HepG2 (cell line): ENCODE measurements at regions not wholly inside any gene's neighbourhood (a gene's known extent, or its start where the extent isn't known, plus 50 kb on each side); places are given as distances from the start of the nearest gene placed in this dataset.

Source experiments
- ATAC-seq: fragments of 200-7000 bp; cut with Tn5 transposase; 3 replicates; pipeline ENCODE4 v1.9.1; 2020; ENCODE audit warnings: mild to moderate bottlenecking, moderate library complexity
- BruUV-seq: library from RNA; stranded (reverse); fragments of 400-500 nt; replicated peaks from 2 replicates; lab custom pipeline; 2021; lab: Mats Ljungman, UMichigan
- CTCF ChIA-PET: fragments of 300-600 bp; formaldehyde crosslinking; extraction: SDS; loops from one replicate; lab custom pipeline; 2021; ENCODE audit warnings: low total read pairs, inconsistent platforms, low intra/inter-chr PET ratio; lab: Yijun Ruan, JAX
- POLR2A ChIA-PET: fragments of 350-600 bp; sonication (Branson Sonifier 250); formaldehyde crosslinking; loops from one replicate; lab custom pipeline; 2020; ENCODE audit warnings: antibody characterized with exemption, inconsistent platforms; lab: Yijun Ruan, JAX
- DNase-seq: peaks from one replicate; pipeline ENCODE4 v3.0.0-alpha.2; 2015; ENCODE audit warnings: low spot score
- FAIRE-seq: peaks from 3 replicates; lab custom pipeline; 2011; peaks lifted over from hg19 to GRCh38; lab: Jason Lieb, UNC
- H2AFZ ChIP-seq: one replicate; pipeline ENCODE4 v1.6.1; 2011; ENCODE audit warnings: low read length, inconsistent platforms
- H3K27ac ChIP-seq: fragments of 300-600 bp; 3 replicates; pipeline ENCODE4 v1.8.0; 2011; ENCODE audit warnings: mixed run types, mild to moderate bottlenecking, mixed read lengths, low read length, inconsistent platforms; ENCODE audit not compliant: insufficient read depth; ENCODE audit errors: extremely low read length
- H3K27me3 ChIP-seq, 2 experiments: fragments of 200-600 bp in 1 of 2; 2 replicates in 1 of 2; 3 replicates in 1 of 2; pipeline versions ENCODE4 v1.6.0 to v1.8.0; 2011; ENCODE audit warnings: low read length in 2 of 2, mild to moderate bottlenecking in 2 of 2, moderate library complexity in 2 of 2, inconsistent platforms in 1 of 2; ENCODE audit not compliant: insufficient read depth in 2 of 2, control insufficient read depth in 1 of 2
- H3K36me3 ChIP-seq, 2 experiments: fragments of 200-600 bp in 1 of 2; replicated peaks in 1 of 2; 2 replicates in 1 of 2; 3 replicates in 1 of 2; pipeline versions ENCODE4 v1.5.1 to v1.8.0; 2011; ENCODE audit warnings: low read length in 2 of 2, inconsistent platforms in 1 of 2; ENCODE audit not compliant: insufficient read depth in 2 of 2, control insufficient read depth in 1 of 2
- H3K4me1 ChIP-seq: 2 replicates; pipeline ENCODE4 v1.5.1; 2012; ENCODE audit warnings: low read length, inconsistent platforms; ENCODE audit not compliant: insufficient read depth
- H3K4me2 ChIP-seq: 2 replicates; pipeline ENCODE4 v1.6.0; 2011; ENCODE audit warnings: low read depth, low read length, inconsistent platforms
- H3K4me3 ChIP-seq, 3 experiments: fragments of 200-600 bp in 1 of 3; sonication (generic), shearing (Covaris generic) in 1 of 3; replicated peaks in 1 of 3; 2 replicates each; pipeline ENCODE4 v1.5.1; 2011 to 2016; ENCODE audit warnings: low read length in 3 of 3, inconsistent platforms in 2 of 3, low read depth in 2 of 3, mild to moderate bottlenecking in 2 of 3, control low read depth in 1 of 3, mixed read lengths in 1 of 3; ENCODE audit not compliant: insufficient read depth in 1 of 3
- H3K79me2 ChIP-seq: one replicate; pipeline ENCODE4 v1.6.1; 2011; ENCODE audit warnings: low read length, inconsistent platforms; ENCODE audit not compliant: insufficient read depth
- H3K9ac ChIP-seq: 2 replicates; pipeline ENCODE4 v1.6.0; 2011; ENCODE audit warnings: mild to moderate bottlenecking, low read depth, low read length, inconsistent platforms; ENCODE audit not compliant: insufficient read depth
- H3K9me3 ChIP-seq: 2 replicates; pipeline ENCODE4 v1.5.1; 2012; ENCODE audit warnings: mild to moderate bottlenecking, low read length
- H4K20me1 ChIP-seq: 2 replicates; pipeline ENCODE4 v1.6.0; 2011; ENCODE audit warnings: inconsistent platforms, mild to moderate bottlenecking, low read length, moderate library complexity; ENCODE audit not compliant: insufficient read depth
- EED ChIP-seq: sonication (generic); formaldehyde crosslinking; IDR thresholded peaks from 2 replicates; pipeline ENCODE4 v1.5.0; 2020; ENCODE audit warnings: mild to moderate bottlenecking, missing genetic modification reagents
- ZFX ChIP-seq: sonication (generic); formaldehyde crosslinking; IDR thresholded peaks from 2 replicates; pipeline ENCODE4 v1.4.0; 2020; ENCODE audit warnings: mild to moderate bottlenecking, low read depth, missing genetic modification reagents, moderate library complexity
- WGBS: methylation state at CpG from one replicate; pipeline ENCODE4 v1.1.6; 2017; ENCODE audit warnings: low lambda C conversion rate; 5-methylcytosine and 5-hydroxymethylcytosine counted together
- in situ Hi-C: cut with HindIII; loops from 2 replicates; pipeline ENCODE4 v1.10.0; 2017; ENCODE audit warnings: low pct_unique_long_range_greater_than_20kb; ENCODE audit not compliant: extremely low pct_ligation_motif_present
- intact Hi-C: fragments of 100-400 bp; cut with micrococcal nuclease; formaldehyde crosslinking; loops from one replicate; pipeline ENCODE4 v1.10.0; 2022; ENCODE audit not compliant: unreplicated experiment
- TF ChIP-seq, protein P1 (sequence below), 2 experiments: sonication (generic) in 1 of 2; formaldehyde crosslinking in 1 of 2; IDR thresholded peaks; 2 replicates each; pipeline versions ENCODE4 v1.4.0 to v1.6.1; 2016 to 2020; ENCODE audit warnings: borderline replicate concordance in 1 of 2, low read depth in 1 of 2, mild to moderate bottlenecking in 1 of 2, missing genetic modification reagents in 1 of 2

DNA sequence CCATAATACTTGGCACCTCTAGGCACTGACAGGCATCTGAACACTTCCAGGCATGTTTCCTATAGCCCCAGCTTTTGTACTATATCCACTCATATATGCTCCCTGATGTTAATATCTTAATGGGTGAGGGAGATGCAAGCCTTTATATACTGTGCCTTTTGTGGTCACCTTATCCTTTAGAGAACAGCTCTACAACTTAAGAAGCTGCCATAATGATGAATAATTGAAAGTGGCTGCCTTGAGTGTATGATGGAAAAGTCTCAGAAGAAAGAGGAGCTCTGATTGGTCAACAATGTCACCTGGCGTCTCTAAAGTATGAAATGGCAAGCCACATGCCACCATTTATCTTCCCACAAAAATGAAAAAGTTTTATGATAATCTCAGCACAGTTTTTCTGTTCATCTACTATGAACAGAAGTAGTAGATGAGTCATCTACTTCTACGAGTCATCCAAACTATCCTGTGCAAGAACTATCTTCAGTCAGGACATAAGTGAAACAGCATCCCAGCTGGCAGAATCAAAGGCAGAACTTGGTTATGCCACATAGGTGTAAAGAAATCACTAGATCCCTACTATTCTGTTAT, 997.9 kb upstream of the CELF4 start:
- in situ Hi-C loops: no loop called here
- 0% methylated on average over 2 of the region's 2 CpGs for WGBS

More for the DNA sequence above, 997.9 kb upstream of the CELF4 start:
- H3K27me3 ChIP-seq: no peaks in the 10 kb centered on the region; a peak in 1 of 5 replicates
- no peak overlapping the region for H3K4me2 ChIP-seq
- no peak overlapping the region for H2AFZ ChIP-seq
- BruUV-seq: no TSS peak
- H3K36me3 ChIP-seq: no peaks in the 10 kb centered on the region
- H3K4me1 ChIP-seq: no peaks in the 10 kb centered on the region
- ATAC-seq: no peak
- FAIRE-seq: no peak
- intact Hi-C loops: no loop called here
- no peak overlapping the region for H3K27ac ChIP-seq
- CTCF ChIA-PET: no interaction called here
- no peak for DNase-seq
- TF ChIP-seq ZFX (CRISPR knock-in tag): no peak
- no peak for TF ChIP-seq EED (CRISPR knock-in tag)
- TF ChIP-seq, protein P1, sequence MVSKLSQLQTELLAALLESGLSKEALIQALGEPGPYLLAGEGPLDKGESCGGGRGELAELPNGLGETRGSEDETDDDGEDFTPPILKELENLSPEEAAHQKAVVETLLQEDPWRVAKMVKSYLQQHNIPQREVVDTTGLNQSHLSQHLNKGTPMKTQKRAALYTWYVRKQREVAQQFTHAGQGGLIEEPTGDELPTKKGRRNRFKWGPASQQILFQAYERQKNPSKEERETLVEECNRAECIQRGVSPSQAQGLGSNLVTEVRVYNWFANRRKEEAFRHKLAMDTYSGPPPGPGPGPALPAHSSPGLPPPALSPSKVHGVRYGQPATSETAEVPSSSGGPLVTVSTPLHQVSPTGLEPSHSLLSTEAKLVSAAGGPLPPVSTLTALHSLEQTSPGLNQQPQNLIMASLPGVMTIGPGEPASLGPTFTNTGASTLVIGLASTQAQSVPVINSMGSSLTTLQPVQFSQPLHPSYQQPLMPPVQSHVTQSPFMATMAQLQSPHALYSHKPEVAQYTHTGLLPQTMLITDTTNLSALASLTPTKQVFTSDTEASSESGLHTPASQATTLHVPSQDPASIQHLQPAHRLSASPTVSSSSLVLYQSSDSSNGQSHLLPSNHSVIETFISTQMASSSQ (IDR thresholded peaks at IDR 0.05; ENCODE audit: low read depth): no peak
- TF ChIP-seq, protein P1 (CRISPR knock-in tag; IDR thresholded peaks at IDR 0.05; ENCODE audit: borderline replicate concordance): no peak
- TF ChIP-seq, all 625 proteins: peak for 0
- Histone ChIP-seq H3K79me2 (no peaks in the 10 kb centered on the region), H3K9me3 (no peaks in the 10 kb centered on the region), H4K20me1 (no peaks in the 10 kb centered on the region), H3K9ac (no peak overlapping the region), H3K4me3 (no peak overlapping the region)
- POLR2A ChIA-PET: no interaction called here
